Tibial nerve (tissue), 4 donors: ENCODE measurements at regions not wholly inside any gene's neighbourhood (a gene's known extent, or its start where the extent isn't known, plus 50 kb on each side); places are given as distances from the start of the nearest gene placed in this dataset.

Experiments
- DNase-seq, 2 donors: peaks; one replicate each; pipeline ENCODE4 v3.0.0-alpha.2; 2019; ENCODE audit warnings: low spot score in 2 of 2
- H3K27ac ChIP-seq, 4 donors: fragments of 200-600 bp; sonication (generic) in 3 of 4; one replicate each; pipeline ENCODE4 v1.5.1; 2017 to 2019; ENCODE audit warnings: mild to moderate bottlenecking in 1 of 4
- H3K27me3 ChIP-seq, 2 donors: fragments of 200-600 bp; sonication (generic) in 1 of 2; one replicate each; pipeline versions ENCODE4 v1.5.1 to v1.6.0; 2017 to 2019
- H3K36me3 ChIP-seq, 3 donors: fragments of 200-600 bp; sonication (generic); one replicate each; pipeline ENCODE4 v1.5.1; 2018 to 2019
- H3K4me1 ChIP-seq, 4 donors: fragments of 200-600 bp; sonication (generic) in 3 of 4; one replicate each; pipeline ENCODE4 v1.5.1; 2017 to 2019
- H3K4me3 ChIP-seq, 4 donors: fragments of 200-600 bp; sonication (generic) in 3 of 4; one replicate each; pipeline ENCODE4 v1.5.1; 2017 to 2019; ENCODE audit warnings: mild to moderate bottlenecking in 1 of 4, moderate library complexity in 1 of 4
- H3K9me3 ChIP-seq, 4 donors: fragments of 200-600 bp; sonication (generic) in 3 of 4; one replicate each; pipeline ENCODE4 v1.5.1; 2017 to 2019
- CTCF ChIP-seq, 5 experiments: fragments of 200-600 bp in 3 of 5; fragments of 450-650 bp in 2 of 5; sonication (generic) in 3 of 5; IDR thresholded peaks; one replicate each; pipeline ENCODE4 v1.5.1; 2016 to 2019; ENCODE audit warnings: antibody characterized with exemption in 5 of 5, mild to moderate bottlenecking in 3 of 5, moderate library complexity in 2 of 5
- EP300 ChIP-seq, 2 donors: sonication (generic); formaldehyde crosslinking; IDR thresholded peaks; one replicate each; pipeline ENCODE4 v1.6.1; 2017; ENCODE audit warnings: antibody characterized with exemption in 2 of 2, mild to moderate bottlenecking in 1 of 2
- POLR2A ChIP-seq, 2 donors: fragments of 450-650 bp; IDR thresholded peaks; one replicate each; pipeline ENCODE4 v1.6.1; 2017; ENCODE audit warnings: antibody characterized with exemption in 2 of 2, mild to moderate bottlenecking in 2 of 2, moderate library complexity in 2 of 2
- WGBS, 2 donors: methylation state at CpG; one replicate each; pipeline ENCODE4 v1.1.5; 2018; 5-methylcytosine and 5-hydroxymethylcytosine counted together

GRCh38 chr12:94707892-94708291, 57.5 kb upstream of the TMCC3 start:
- WGBS, 2 donors, result 14 to 27% methylated on average over 9 of the region's 9 CpGs
- TF ChIP-seq EP300 (IDR thresholded peaks at IDR 0.05) (peak in 1 of 2 donors; percentile 56), POLR2A (IDR thresholded peaks at IDR 0.05) (no peak), CTCF (IDR thresholded peaks at IDR 0.05) (no peak)
- Histone ChIP-seq H3K27ac (peak overlapping the region in 1 of 4 donors; percentile 20), H3K27me3 (no peaks in the 10 kb centered on the region), H3K4me3 (no peak overlapping the region), H3K9me3 (no peaks in the 10 kb centered on the region), H3K4me1 (peaks cover 0 to 40% (median 3%) of the 10 kb centered on the region in 4 donors), H3K36me3 (no peaks in the 10 kb centered on the region)
- peak in 1 of 2 donors; percentile 39 for DNase-seq

- TF ChIP-seq CTCF (IDR thresholded peaks at IDR 0.05) (no peak), EP300 (IDR thresholded peaks at IDR 0.05) (no peak), POLR2A (IDR thresholded peaks at IDR 0.05) (no peak)
- peaks cover 0 to 40% (median 3%) of the 10 kb centered on the region in 4 donors for H3K4me1 ChIP-seq
- no peaks in the 10 kb centered on the region for H3K36me3 ChIP-seq
- H3K4me3 ChIP-seq, result no peak overlapping the region
- H3K27me3 ChIP-seq, result no peaks in the 10 kb centered on the region
- H3K9me3 ChIP-seq, result no peaks in the 10 kb centered on the region
- DNase-seq, result no peak
- 82 to 84% methylated on average over 3 of the region's 3 CpGs for WGBS, 2 donors
- no peak overlapping the region for H3K27ac ChIP-seq
Observed at GRCh38 chr12:94707036-94707435, 56.7 kb upstream of the TMCC3 start.

GRCh38 chr12:94706250-94706661, 55.9 kb upstream of the TMCC3 start:
- Histone ChIP-seq H3K27me3 (no peaks in the 10 kb centered on the region), H3K9me3 (no peaks in the 10 kb centered on the region), H3K27ac (no peak overlapping the region), H3K4me1 (peaks cover 0 to 40% (median 3%) of the 10 kb centered on the region in 4 donors), H3K4me3 (no peak overlapping the region), H3K36me3 (no peaks in the 10 kb centered on the region)
- DNase-seq, result no peak
- TF ChIP-seq POLR2A (IDR thresholded peaks at IDR 0.05) (no peak), EP300 (IDR thresholded peaks at IDR 0.05) (no peak), CTCF (IDR thresholded peaks at IDR 0.05) (no peak)
- WGBS, 2 donors, result 68 to 74% methylated on average over 4 of the region's 4 CpGs

GRCh38 chr12:94705676-94706075, 55.3 kb upstream of the TMCC3 start:
- no peak for DNase-seq
- TF ChIP-seq CTCF (IDR thresholded peaks at IDR 0.05), result no peak
- no peak for TF ChIP-seq EP300 (IDR thresholded peaks at IDR 0.05)
- TF ChIP-seq POLR2A (IDR thresholded peaks at IDR 0.05), result no peak
- Histone ChIP-seq H3K27ac (no peak overlapping the region), H3K4me3 (no peak overlapping the region), H3K4me1 (peaks cover 0 to 40% (median 3%) of the 10 kb centered on the region in 4 donors), H3K36me3 (no peaks in the 10 kb centered on the region), H3K27me3 (no peaks in the 10 kb centered on the region), H3K9me3 (no peaks in the 10 kb centered on the region)
- WGBS, 2 donors, result 89 to 91% methylated on average over 4 of the region's 4 CpGs

GRCh38 chr12:94704452-94705306, 54.3 kb upstream of the TMCC3 start:
- no peak for DNase-seq
- H3K36me3 ChIP-seq, result no peaks in the 10 kb centered on the region
- H3K27me3 ChIP-seq, result no peaks in the 10 kb centered on the region
- 40 to 47% methylated on average over 9 of the region's 9 CpGs for WGBS, 2 donors
- H3K4me1 ChIP-seq, result peaks cover 0 to 40% (median 3%) of the 10 kb centered on the region in 4 donors
- H3K27ac ChIP-seq, result no peak overlapping the region
- H3K9me3 ChIP-seq, result no peaks in the 10 kb centered on the region
- H3K4me3 ChIP-seq, result no peak overlapping the region
- TF ChIP-seq EP300 (IDR thresholded peaks at IDR 0.05) (no peak), CTCF (IDR thresholded peaks at IDR 0.05) (no peak), POLR2A (IDR thresholded peaks at IDR 0.05) (no peak)
